SH-SY5Y (cell line): ENCODE measurements at regions not wholly inside any gene's neighbourhood (a gene's known extent, or its start where the extent isn't known, plus 50 kb on each side); places are given as distances from the start of the nearest gene placed in this dataset.

Experiments
- GATA2 ChIP-seq: IDR thresholded peaks from 2 replicates; pipeline ENCODE4 v1.6.1; 2011; ENCODE audit warnings: mild to moderate bottlenecking, low read depth, low read length
- GATA3 ChIP-seq: IDR thresholded peaks from 2 replicates; pipeline ENCODE4 v1.6.1; 2011; ENCODE audit warnings: low read depth, mild to moderate bottlenecking, low read length, moderate library complexity

DNA sequence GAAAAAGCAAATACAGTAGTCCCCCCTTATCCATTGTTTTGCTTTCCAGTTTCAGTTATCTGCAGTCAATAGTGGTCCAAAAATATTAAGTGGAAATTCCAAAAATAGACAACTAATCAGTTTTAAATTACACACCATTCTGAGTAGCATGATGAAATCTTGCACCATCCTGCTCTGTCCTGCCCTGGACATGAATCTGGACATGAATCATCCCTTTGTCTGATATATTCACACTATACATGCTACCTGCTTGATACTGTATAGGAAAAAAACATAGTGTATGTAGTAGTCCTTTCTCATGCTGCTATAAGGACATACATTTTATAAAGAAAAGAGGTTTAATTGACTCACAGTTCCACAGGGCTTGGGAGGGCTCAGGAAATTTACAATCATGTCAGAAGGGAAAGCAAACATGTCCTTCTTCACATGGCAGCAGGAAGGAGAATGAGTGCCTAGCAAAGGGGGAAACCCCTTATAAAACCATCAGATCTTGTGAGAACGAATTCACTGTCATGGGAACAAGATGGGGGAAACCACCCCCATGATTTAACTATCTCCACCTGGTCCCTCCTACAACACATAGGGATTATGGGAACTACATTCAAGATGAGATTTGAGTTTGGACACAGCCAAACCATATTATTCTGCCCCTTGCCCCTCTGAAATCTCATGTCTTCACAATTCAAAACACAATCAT is 153.9 kb downstream of the ARRDC3 start:
- no peak for TF ChIP-seq GATA3
- no peak for TF ChIP-seq GATA2
